ENCODE measurements at regions not wholly inside any gene's neighbourhood (a gene's known extent, or its start where the extent isn't known, plus 50 kb on each side); places are given as distances from the start of the nearest gene placed in this dataset.

GRCh38 chrY:12403916-12404315, 297.1 kb upstream of the USP9Y start:
- no peaks in the 10 kb centered on the region for H3K9me2 ChIP-seq (ENCODE audit: insufficient read depth, low read length)
- TF ChIP-seq POLR2AphosphoS5 (IDR thresholded peaks at IDR 0.05) (no peak), RAD21 (conservative IDR thresholded peaks at IDR 0.05) (no peak), EP300 (conservative IDR thresholded peaks at IDR 0.05; ENCODE audit: poor library complexity, severe bottlenecking) (no peak), SMC3 (conservative IDR thresholded peaks at IDR 0.05; ENCODE audit: poor library complexity) (no peak), TAF1 (IDR thresholded peaks at IDR 0.05; ENCODE audit: low read depth) (no peak), CTCF (IDR thresholded peaks at IDR 0.05; ENCODE audit: poor library complexity, severe bottlenecking) (no peak), EZH2 (IDR thresholded peaks at IDR 0.05; ENCODE audit: borderline replicate concordance, insufficient read depth, low read length, poor library complexity, severe bottlenecking) (no peak), REST (IDR thresholded peaks at IDR 0.05; ENCODE audit: borderline replicate concordance) (no peak), MXI1 (conservative IDR thresholded peaks at IDR 0.05; ENCODE audit: poor library complexity, severe bottlenecking) (no peak)
- no peaks in the 10 kb centered on the region for H3K79me2 ChIP-seq (replicated peaks; ENCODE audit: insufficient read depth, low read length)
- no peak overlapping the region for H3K9ac ChIP-seq (ENCODE audit: low read length)
- no peaks in the 10 kb centered on the region for H4K20me1 ChIP-seq (ENCODE audit: insufficient read depth)
- H2AFZ ChIP-seq (ENCODE audit: low read depth, low read length) = no peak overlapping the region
- no peaks in the 10 kb centered on the region for H3F3A ChIP-seq (ENCODE audit: insufficient read depth, low read length, poor library complexity, severe bottlenecking)
- no peaks in the 10 kb centered on the region for H3K36me3 ChIP-seq (ENCODE audit: insufficient read depth, low read length)
- no peak overlapping the region for H3K4me3 ChIP-seq (ENCODE audit: low read length)
- no peaks in the 10 kb centered on the region for H3K27me3 ChIP-seq (ENCODE audit: insufficient read depth, low read depth, low read length)
- H3K9me3 ChIP-seq (ENCODE audit: low read length) = no peaks in the 10 kb centered on the region
- H3K4me2 ChIP-seq (ENCODE audit: low read length) = no peak overlapping the region
- H3K27ac ChIP-seq (ENCODE audit: low read length) = no peak overlapping the region

- no peaks in the 10 kb centered on the region for H3K79me2 ChIP-seq (replicated peaks; ENCODE audit: insufficient read depth, low read length)
- no peaks in the 10 kb centered on the region for H3F3A ChIP-seq (ENCODE audit: insufficient read depth, low read length, poor library complexity, severe bottlenecking)
- no peaks in the 10 kb centered on the region for H3K9me2 ChIP-seq (ENCODE audit: insufficient read depth, low read length)
- no peak for TF ChIP-seq POLR2AphosphoS5 (IDR thresholded peaks at IDR 0.05)
- no peak for TF ChIP-seq EP300 (conservative IDR thresholded peaks at IDR 0.05; ENCODE audit: poor library complexity, severe bottlenecking)
- TF ChIP-seq SMC3 (conservative IDR thresholded peaks at IDR 0.05; ENCODE audit: poor library complexity) = no peak
- no peak for TF ChIP-seq MXI1 (conservative IDR thresholded peaks at IDR 0.05; ENCODE audit: poor library complexity, severe bottlenecking)
- no peak for TF ChIP-seq REST (IDR thresholded peaks at IDR 0.05; ENCODE audit: borderline replicate concordance)
- TF ChIP-seq CTCF (IDR thresholded peaks at IDR 0.05; ENCODE audit: poor library complexity, severe bottlenecking) = no peak
- TF ChIP-seq RAD21 (conservative IDR thresholded peaks at IDR 0.05) = no peak
- no peak for TF ChIP-seq TAF1 (IDR thresholded peaks at IDR 0.05; ENCODE audit: low read depth)
- TF ChIP-seq EZH2 (IDR thresholded peaks at IDR 0.05; ENCODE audit: borderline replicate concordance, insufficient read depth, low read length, poor library complexity, severe bottlenecking) = no peak
- H3K9me3 ChIP-seq (ENCODE audit: low read length) = no peaks in the 10 kb centered on the region
- H3K27me3 ChIP-seq (ENCODE audit: insufficient read depth, low read depth, low read length) = no peaks in the 10 kb centered on the region
- H3K4me2 ChIP-seq (ENCODE audit: low read length) = no peak overlapping the region
- H2AFZ ChIP-seq (ENCODE audit: low read depth, low read length) = no peak overlapping the region
- H3K9ac ChIP-seq (ENCODE audit: low read length) = no peak overlapping the region
- H3K36me3 ChIP-seq (ENCODE audit: insufficient read depth, low read length) = no peaks in the 10 kb centered on the region
- no peak overlapping the region for H3K4me3 ChIP-seq (ENCODE audit: low read length)
- no peaks in the 10 kb centered on the region for H4K20me1 ChIP-seq (ENCODE audit: insufficient read depth)
- H3K27ac ChIP-seq (ENCODE audit: low read length) = no peak overlapping the region
Measured at GRCh38 chrY:12408236-12408635, 292.8 kb upstream of the USP9Y start.
